MM.1S (cell line): ENCODE measurements at regions not wholly inside any gene's neighbourhood (a gene's known extent, or its start where the extent isn't known, plus 50 kb on each side); places are given as distances from the start of the nearest gene placed in this dataset.

ENCODE experiments used
- DNase-seq: peaks from one replicate; pipeline ENCODE4 v3.0.0-alpha.2; 2015
- H2AFZ ChIP-seq: fragments of 300-600 bp; sonication (generic); 2 replicates; pipeline ENCODE4 v1.6.0; 2016; ENCODE audit warnings: antibody characterized with exemption, low read length
- H3F3A ChIP-seq: fragments of 300-600 bp; sonication (generic); 2 replicates; pipeline ENCODE4 v1.6.1; 2016; ENCODE audit warnings: mild to moderate bottlenecking, antibody characterized with exemption, low read length, moderate library complexity, mixed read lengths; ENCODE audit not compliant: insufficient read depth
- H3K27ac ChIP-seq: fragments of 300-600 bp; sonication (generic); 2 replicates; pipeline ENCODE4 v1.5.1; 2016; ENCODE audit warnings: mild to moderate bottlenecking, low read length
- H3K27me3 ChIP-seq: fragments of 300-600 bp; sonication (generic); replicated peaks from 2 replicates; pipeline ENCODE4 v1.6.0; 2016; ENCODE audit warnings: low read length; ENCODE audit not compliant: insufficient read depth
- H3K36me3 ChIP-seq: fragments of 300-600 bp; sonication (generic); replicated peaks from 2 replicates; pipeline ENCODE4 v1.6.1; 2016; ENCODE audit warnings: mild to moderate bottlenecking, low read length, mixed read lengths; ENCODE audit not compliant: insufficient read depth
- H3K4me1 ChIP-seq: fragments of 300-600 bp; sonication (generic); 2 replicates; pipeline ENCODE4 v1.6.1; 2016; ENCODE audit warnings: low read length, mixed read lengths
- H3K4me2 ChIP-seq: fragments of 300-600 bp; sonication (generic); 2 replicates; pipeline ENCODE4 v1.6.0; 2016; ENCODE audit warnings: low read depth, low read length
- H3K4me3 ChIP-seq: fragments of 300-600 bp; sonication (generic); 2 replicates; pipeline ENCODE4 v1.5.1; 2016; ENCODE audit warnings: low read length, mixed read lengths
- H3K79me2 ChIP-seq: fragments of 300-600 bp; sonication (generic); 2 replicates; pipeline ENCODE4 v1.6.1; 2016; ENCODE audit warnings: mixed run types, low read length, mixed read lengths
- H3K9ac ChIP-seq: fragments of 300-600 bp; sonication (generic); 2 replicates; pipeline ENCODE4 v1.6.1; 2016; ENCODE audit warnings: low read length, mixed read lengths
- H3K9me2 ChIP-seq: fragments of 300-600 bp; sonication (generic); replicated peaks from 2 replicates; pipeline ENCODE4 v1.6.1; 2016; ENCODE audit warnings: mild to moderate bottlenecking, low read length, mixed read lengths; ENCODE audit not compliant: insufficient read depth
- H3K9me3 ChIP-seq: fragments of 300-600 bp; sonication (generic); replicated peaks from 2 replicates; pipeline ENCODE4 v1.6.1; 2016; ENCODE audit warnings: mild to moderate bottlenecking, low read length, mixed read lengths; ENCODE audit not compliant: insufficient read depth
- H4K20me1 ChIP-seq: fragments of 300-600 bp; sonication (generic); 2 replicates; pipeline ENCODE4 v1.6.1; 2016; ENCODE audit warnings: mild to moderate bottlenecking, low read length, moderate library complexity, mixed read lengths; ENCODE audit not compliant: insufficient read depth
- EZH2 ChIP-seq: fragments of 300-600 bp; sonication (generic); optimal IDR thresholded peaks from 2 replicates; pipeline ENCODE3; 2017; ENCODE audit warnings: low read depth, mild to moderate bottlenecking, antibody characterized with exemption, low read length, mixed read lengths
- EZH2phosphoT487 ChIP-seq: fragments of 300-600 bp; sonication (generic); IDR thresholded peaks from 2 replicates; pipeline ENCODE4 v1.6.1; 2018; ENCODE audit warnings: antibody characterized with exemption, low read length
- TF ChIP-seq, protein P1 (sequence below): fragments of 300-600 bp; sonication (generic); IDR thresholded peaks from 2 replicates; pipeline ENCODE4 v1.5.1; 2016; ENCODE audit warnings: antibody characterized with exemption, low read length, mixed read lengths

DNA sequence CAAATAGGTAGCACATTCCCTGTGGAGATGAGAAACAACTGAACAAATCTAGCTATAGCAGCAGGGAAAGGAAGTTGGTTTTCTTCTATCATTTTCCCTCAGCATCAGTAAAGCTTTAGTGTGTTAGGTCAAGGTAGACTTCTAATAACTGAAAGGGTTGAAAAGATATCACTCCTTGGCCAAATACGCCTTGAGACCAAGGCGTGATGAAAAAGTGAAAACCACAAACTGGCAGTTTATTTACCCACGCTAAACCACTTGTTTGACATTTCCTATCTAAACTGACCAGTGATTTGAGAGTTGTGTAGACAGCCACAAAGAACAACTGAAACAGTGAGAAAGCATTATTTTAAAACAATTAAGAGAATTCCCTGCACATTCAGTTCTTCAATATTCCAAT is 99.6 kb upstream of the SOX5 start:
- no peaks in the 10 kb centered on the region for H4K20me1 ChIP-seq
- H3K27ac ChIP-seq = no peak overlapping the region
- no peaks in the 10 kb centered on the region for H3F3A ChIP-seq
- peak; percentile 50 for DNase-seq
- no peaks in the 10 kb centered on the region for H3K27me3 ChIP-seq
- no peak overlapping the region for H2AFZ ChIP-seq
- H3K4me2 ChIP-seq = no peak overlapping the region
- no peaks in the 10 kb centered on the region for H3K79me2 ChIP-seq
- H3K36me3 ChIP-seq = no peaks in the 10 kb centered on the region
- TF ChIP-seq EZH2 (no peak), EZH2phosphoT487 (no peak)
- TF ChIP-seq, protein P1, sequence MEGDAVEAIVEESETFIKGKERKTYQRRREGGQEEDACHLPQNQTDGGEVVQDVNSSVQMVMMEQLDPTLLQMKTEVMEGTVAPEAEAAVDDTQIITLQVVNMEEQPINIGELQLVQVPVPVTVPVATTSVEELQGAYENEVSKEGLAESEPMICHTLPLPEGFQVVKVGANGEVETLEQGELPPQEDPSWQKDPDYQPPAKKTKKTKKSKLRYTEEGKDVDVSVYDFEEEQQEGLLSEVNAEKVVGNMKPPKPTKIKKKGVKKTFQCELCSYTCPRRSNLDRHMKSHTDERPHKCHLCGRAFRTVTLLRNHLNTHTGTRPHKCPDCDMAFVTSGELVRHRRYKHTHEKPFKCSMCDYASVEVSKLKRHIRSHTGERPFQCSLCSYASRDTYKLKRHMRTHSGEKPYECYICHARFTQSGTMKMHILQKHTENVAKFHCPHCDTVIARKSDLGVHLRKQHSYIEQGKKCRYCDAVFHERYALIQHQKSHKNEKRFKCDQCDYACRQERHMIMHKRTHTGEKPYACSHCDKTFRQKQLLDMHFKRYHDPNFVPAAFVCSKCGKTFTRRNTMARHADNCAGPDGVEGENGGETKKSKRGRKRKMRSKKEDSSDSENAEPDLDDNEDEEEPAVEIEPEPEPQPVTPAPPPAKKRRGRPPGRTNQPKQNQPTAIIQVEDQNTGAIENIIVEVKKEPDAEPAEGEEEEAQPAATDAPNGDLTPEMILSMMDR = no peak
- H3K9ac ChIP-seq = no peak overlapping the region
- H3K9me3 ChIP-seq = no peaks in the 10 kb centered on the region
- no peaks in the 10 kb centered on the region for H3K9me2 ChIP-seq
- H3K4me1 ChIP-seq = no peaks in the 10 kb centered on the region
- no peak overlapping the region for H3K4me3 ChIP-seq

DNA sequence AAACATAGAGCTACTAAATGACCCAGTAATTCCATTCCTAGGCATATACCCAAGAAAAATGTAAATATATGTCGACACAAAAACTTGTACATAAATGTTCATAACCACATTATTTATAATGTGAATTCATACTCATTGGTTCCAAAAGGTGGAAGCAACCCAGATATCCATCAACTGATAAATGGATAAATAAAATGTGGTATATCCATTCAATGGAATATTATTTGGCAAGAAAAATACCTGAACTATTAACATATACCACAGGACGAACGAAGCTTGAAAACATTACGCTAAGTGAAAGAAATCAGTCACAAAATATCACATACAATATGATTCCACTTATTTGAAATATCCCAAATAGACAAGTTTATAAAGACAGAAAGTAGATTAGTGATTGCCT is 99.0 kb upstream of the SOX5 start:
- Histone ChIP-seq H3F3A (no peaks in the 10 kb centered on the region), H3K9me3 (no peaks in the 10 kb centered on the region), H2AFZ (no peak overlapping the region), H3K9me2 (no peaks in the 10 kb centered on the region), H3K27me3 (no peaks in the 10 kb centered on the region), H3K36me3 (no peaks in the 10 kb centered on the region), H3K9ac (no peak overlapping the region), H3K4me2 (no peak overlapping the region), H3K4me3 (no peak overlapping the region), H3K79me2 (no peaks in the 10 kb centered on the region), H3K4me1 (no peaks in the 10 kb centered on the region), H4K20me1 (no peaks in the 10 kb centered on the region), H3K27ac (no peak overlapping the region)
- no peak for TF ChIP-seq EZH2
- TF ChIP-seq, protein P1 = no peak
- no peak for TF ChIP-seq EZH2phosphoT487
- no peak for DNase-seq

DNA sequence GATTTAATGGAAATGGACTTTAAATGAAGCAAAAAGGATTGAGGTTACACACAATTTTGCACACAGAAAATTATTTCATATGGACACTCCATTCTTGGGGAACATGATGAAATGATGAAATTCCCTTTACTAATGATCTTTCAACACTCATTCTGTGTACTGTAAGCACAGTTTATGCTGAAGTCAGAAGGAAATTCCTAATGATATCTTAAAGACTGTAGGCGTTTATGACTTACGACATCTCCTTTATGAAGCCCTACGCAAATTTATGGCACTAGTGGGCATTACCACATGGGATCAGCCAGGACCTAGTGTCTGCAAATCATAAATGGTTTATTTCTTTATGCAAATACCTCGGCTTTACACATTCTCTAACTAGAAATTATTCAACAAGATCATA is 97.9 kb upstream of the SOX5 start:
- Histone ChIP-seq H3F3A (no peaks in the 10 kb centered on the region), H3K36me3 (no peaks in the 10 kb centered on the region), H3K79me2 (no peaks in the 10 kb centered on the region), H3K4me3 (no peak overlapping the region), H3K27ac (no peak overlapping the region), H3K9me2 (no peaks in the 10 kb centered on the region), H2AFZ (no peak overlapping the region), H3K4me1 (no peaks in the 10 kb centered on the region), H4K20me1 (no peaks in the 10 kb centered on the region), H3K9me3 (no peaks in the 10 kb centered on the region), H3K9ac (no peak overlapping the region), H3K4me2 (no peak overlapping the region), H3K27me3 (no peaks in the 10 kb centered on the region)
- DNase-seq = no peak
- TF ChIP-seq, protein P1 = no peak
- TF ChIP-seq EZH2phosphoT487 = no peak
